ENCODE measurements at regions not wholly inside any gene's neighbourhood (a gene's known extent, or its start where the extent isn't known, plus 50 kb on each side); places are given as distances from the start of the nearest gene placed in this dataset.
"Not testable (repeated sequence)": the region's sequence is repeated elsewhere in the genome, so short reads cannot be mapped to it uniquely, and the experiment has no call there.

- DNase-seq (ENCODE audit: low spot score): not testable (repeated sequence)
Observed at GRCh38 chr10:78096486-78096885, 62.8 kb downstream of the RPS24 start.

GRCh38 chr10:78102593-78102992 lies 68.9 kb downstream of the RPS24 start:
- not testable (repeated sequence) for DNase-seq (ENCODE audit: low spot score)

GRCh38 chr10:78109210-78109609 lies 75.5 kb downstream of the RPS24 start:
- no peak for DNase-seq (ENCODE audit: low spot score)

- DNase-seq (ENCODE audit: low spot score): no peak
Observed at GRCh38 chr10:78115135-78115853, 81.6 kb downstream of the RPS24 start.

- DNase-seq (ENCODE audit: low spot score): no peak
Observed at GRCh38 chr10:78116361-78116760, 82.7 kb downstream of the RPS24 start.

GRCh38 chr10:78118591-78118990 lies 84.9 kb downstream of the RPS24 start:
- DNase-seq (ENCODE audit: low spot score): no peak

- no peak for DNase-seq (ENCODE audit: low spot score)
Observed at GRCh38 chr10:78121801-78122200, 88.1 kb downstream of the RPS24 start.

GRCh38 chr10:78124167-78124566 lies 90.5 kb downstream of the RPS24 start:
- DNase-seq (ENCODE audit: low spot score): no peak

GRCh38 chr10:78129211-78129610 lies 95.5 kb downstream of the RPS24 start:
- DNase-seq (ENCODE audit: low spot score): no peak

- DNase-seq (ENCODE audit: low spot score): no peak
Observed at GRCh38 chr10:78130966-78131710, 97.5 kb downstream of the RPS24 start.

GRCh38 chr10:78134773-78135306 lies 101.2 kb downstream of the RPS24 start:
- DNase-seq (ENCODE audit: low spot score): no peak

GRCh38 chr10:78137147-78137546 lies 103.5 kb downstream of the RPS24 start:
- no peak for DNase-seq (ENCODE audit: low spot score)

- DNase-seq (ENCODE audit: low spot score): no peak
Observed at GRCh38 chr10:78139341-78139740, 105.7 kb downstream of the RPS24 start.

GRCh38 chr10:78140066-78140630 lies 106.5 kb downstream of the RPS24 start:
- no peak for DNase-seq (ENCODE audit: low spot score)

- DNase-seq (ENCODE audit: low spot score): no peak
Observed at GRCh38 chr10:78143576-78143975, 109.9 kb downstream of the RPS24 start.

GRCh38 chr10:78146200-78146599 lies 112.5 kb downstream of the RPS24 start:
- no peak for DNase-seq (ENCODE audit: low spot score)

- DNase-seq (ENCODE audit: low spot score): no peak
Observed at GRCh38 chr10:78147202-78147601, 113.5 kb downstream of the RPS24 start.

GRCh38 chr10:78148216-78148960 lies 114.7 kb downstream of the RPS24 start:
- no peak for DNase-seq (ENCODE audit: low spot score)

- DNase-seq (ENCODE audit: low spot score): no peak
Observed at GRCh38 chr10:78148961-78149612, 115.4 kb downstream of the RPS24 start.

- DNase-seq (ENCODE audit: low spot score): no peak
Observed at GRCh38 chr10:78150756-78151155, 117.1 kb downstream of the RPS24 start.

GRCh38 chr10:78155722-78156121 lies 122.1 kb downstream of the RPS24 start:
- no peak for DNase-seq (ENCODE audit: low spot score)

GRCh38 chr10:78160591-78160990 lies 126.9 kb downstream of the RPS24 start:
- no peak for DNase-seq (ENCODE audit: low spot score)

Data from hematopoietic multipotent progenitor cell treated with erythropoietin and hydrocortisone succinate and interleukin-3 and kit ligand, for 17 days (in vitro differentiated cells).